Tibial nerve (tissue), 4 donors: ENCODE measurements at regions not wholly inside any gene's neighbourhood (a gene's known extent, or its start where the extent isn't known, plus 50 kb on each side); places are given as distances from the start of the nearest gene placed in this dataset.

Experiments used
- DNase-seq, 2 donors: peaks; one replicate each; pipeline ENCODE4 v3.0.0-alpha.2; 2019; ENCODE audit warnings: low spot score in 2 of 2
- H3K27ac ChIP-seq, 4 donors: fragments of 200-600 bp; sonication (generic) in 3 of 4; one replicate each; pipeline ENCODE4 v1.5.1; 2017 to 2019; ENCODE audit warnings: mild to moderate bottlenecking in 1 of 4
- H3K27me3 ChIP-seq, 2 donors: fragments of 200-600 bp; sonication (generic) in 1 of 2; one replicate each; pipeline versions ENCODE4 v1.5.1 to v1.6.0; 2017 to 2019
- H3K36me3 ChIP-seq, 3 donors: fragments of 200-600 bp; sonication (generic); one replicate each; pipeline ENCODE4 v1.5.1; 2018 to 2019
- H3K4me1 ChIP-seq, 4 donors: fragments of 200-600 bp; sonication (generic) in 3 of 4; one replicate each; pipeline ENCODE4 v1.5.1; 2017 to 2019
- H3K4me3 ChIP-seq, 4 donors: fragments of 200-600 bp; sonication (generic) in 3 of 4; one replicate each; pipeline ENCODE4 v1.5.1; 2017 to 2019; ENCODE audit warnings: mild to moderate bottlenecking in 1 of 4, moderate library complexity in 1 of 4
- H3K9me3 ChIP-seq, 4 donors: fragments of 200-600 bp; sonication (generic) in 3 of 4; one replicate each; pipeline ENCODE4 v1.5.1; 2017 to 2019
- EP300 ChIP-seq, 2 donors: sonication (generic); formaldehyde crosslinking; IDR thresholded peaks; one replicate each; pipeline ENCODE4 v1.6.1; 2017; ENCODE audit warnings: antibody characterized with exemption in 2 of 2, mild to moderate bottlenecking in 1 of 2
- POLR2A ChIP-seq, 2 donors: fragments of 450-650 bp; IDR thresholded peaks; one replicate each; pipeline ENCODE4 v1.6.1; 2017; ENCODE audit warnings: antibody characterized with exemption in 2 of 2, mild to moderate bottlenecking in 2 of 2, moderate library complexity in 2 of 2
- WGBS, 2 donors: methylation state at CpG; one replicate each; pipeline ENCODE4 v1.1.5; 2018; 5-methylcytosine and 5-hydroxymethylcytosine counted together
- TF ChIP-seq, protein P1 (sequence below), 5 experiments: fragments of 200-600 bp in 3 of 5; fragments of 450-650 bp in 2 of 5; sonication (generic) in 3 of 5; IDR thresholded peaks; one replicate each; pipeline ENCODE4 v1.5.1; 2016 to 2019; ENCODE audit warnings: antibody characterized with exemption in 5 of 5, mild to moderate bottlenecking in 3 of 5, moderate library complexity in 2 of 5

DNA sequence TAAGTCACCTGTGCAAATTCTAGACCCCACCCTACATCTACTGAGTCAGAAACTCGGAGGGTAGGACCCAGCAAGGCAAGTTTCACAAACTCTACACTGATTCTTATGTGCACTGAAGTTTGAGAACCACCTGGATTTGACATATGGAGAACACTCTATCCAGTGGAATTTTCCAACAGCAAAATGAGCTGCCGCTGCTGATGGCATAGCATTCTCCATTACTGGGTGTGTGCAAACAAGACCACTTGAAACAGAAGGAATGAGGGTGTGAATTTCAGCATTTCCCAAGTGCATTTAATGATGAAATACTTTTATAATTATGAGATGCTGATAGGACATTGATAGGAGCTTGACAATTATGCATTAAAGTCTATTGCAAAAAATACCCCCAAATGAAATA is 229.1 kb upstream of the IL12B start:
- H3K4me1 ChIP-seq = no peaks in the 10 kb centered on the region
- no peaks in the 10 kb centered on the region for H3K27me3 ChIP-seq
- no peak overlapping the region for H3K27ac ChIP-seq
- TF ChIP-seq POLR2A (IDR thresholded peaks at IDR 0.05) = no peak
- TF ChIP-seq, protein P1, sequence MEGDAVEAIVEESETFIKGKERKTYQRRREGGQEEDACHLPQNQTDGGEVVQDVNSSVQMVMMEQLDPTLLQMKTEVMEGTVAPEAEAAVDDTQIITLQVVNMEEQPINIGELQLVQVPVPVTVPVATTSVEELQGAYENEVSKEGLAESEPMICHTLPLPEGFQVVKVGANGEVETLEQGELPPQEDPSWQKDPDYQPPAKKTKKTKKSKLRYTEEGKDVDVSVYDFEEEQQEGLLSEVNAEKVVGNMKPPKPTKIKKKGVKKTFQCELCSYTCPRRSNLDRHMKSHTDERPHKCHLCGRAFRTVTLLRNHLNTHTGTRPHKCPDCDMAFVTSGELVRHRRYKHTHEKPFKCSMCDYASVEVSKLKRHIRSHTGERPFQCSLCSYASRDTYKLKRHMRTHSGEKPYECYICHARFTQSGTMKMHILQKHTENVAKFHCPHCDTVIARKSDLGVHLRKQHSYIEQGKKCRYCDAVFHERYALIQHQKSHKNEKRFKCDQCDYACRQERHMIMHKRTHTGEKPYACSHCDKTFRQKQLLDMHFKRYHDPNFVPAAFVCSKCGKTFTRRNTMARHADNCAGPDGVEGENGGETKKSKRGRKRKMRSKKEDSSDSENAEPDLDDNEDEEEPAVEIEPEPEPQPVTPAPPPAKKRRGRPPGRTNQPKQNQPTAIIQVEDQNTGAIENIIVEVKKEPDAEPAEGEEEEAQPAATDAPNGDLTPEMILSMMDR (IDR thresholded peaks at IDR 0.05) = no peak
- no peak for TF ChIP-seq EP300 (IDR thresholded peaks at IDR 0.05)
- no peaks in the 10 kb centered on the region for H3K9me3 ChIP-seq
- H3K36me3 ChIP-seq = no peaks in the 10 kb centered on the region
- 82 to 92% methylated on average over 2 of the region's 2 CpGs for WGBS, 2 donors
- no peak overlapping the region for H3K4me3 ChIP-seq
- DNase-seq = no peak

DNA sequence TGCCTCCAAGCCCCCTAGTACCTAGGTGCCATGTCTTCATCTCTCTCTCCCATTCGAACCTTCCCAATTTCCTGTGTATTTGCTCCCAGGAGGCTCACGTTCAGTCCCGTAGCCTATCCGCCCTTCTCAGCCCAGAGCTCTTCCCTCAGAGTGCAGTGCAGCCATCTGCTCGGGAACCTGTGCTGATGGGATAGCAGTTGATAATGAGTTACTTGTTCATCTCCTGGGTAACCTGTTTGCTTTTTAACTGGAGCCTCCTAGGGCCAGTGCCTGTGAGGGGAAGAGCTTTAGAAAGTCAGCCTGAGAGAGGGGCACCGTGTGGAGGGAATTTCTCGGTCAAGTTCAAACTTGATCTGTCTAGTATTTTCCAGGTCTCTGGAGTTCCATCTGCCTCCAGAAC is 229.8 kb upstream of the IL12B start:
- H3K4me3 ChIP-seq = no peak overlapping the region
- H3K4me1 ChIP-seq = no peaks in the 10 kb centered on the region
- H3K27ac ChIP-seq = no peak overlapping the region
- 71 to 76% methylated on average over 7 of the region's 7 CpGs for WGBS, 2 donors
- no peak for TF ChIP-seq POLR2A (IDR thresholded peaks at IDR 0.05)
- TF ChIP-seq EP300 (IDR thresholded peaks at IDR 0.05) = no peak
- TF ChIP-seq, protein P1 (IDR thresholded peaks at IDR 0.05) = no peak
- no peaks in the 10 kb centered on the region for H3K27me3 ChIP-seq
- no peaks in the 10 kb centered on the region for H3K9me3 ChIP-seq
- no peaks in the 10 kb centered on the region for H3K36me3 ChIP-seq
- DNase-seq = no peak

DNA sequence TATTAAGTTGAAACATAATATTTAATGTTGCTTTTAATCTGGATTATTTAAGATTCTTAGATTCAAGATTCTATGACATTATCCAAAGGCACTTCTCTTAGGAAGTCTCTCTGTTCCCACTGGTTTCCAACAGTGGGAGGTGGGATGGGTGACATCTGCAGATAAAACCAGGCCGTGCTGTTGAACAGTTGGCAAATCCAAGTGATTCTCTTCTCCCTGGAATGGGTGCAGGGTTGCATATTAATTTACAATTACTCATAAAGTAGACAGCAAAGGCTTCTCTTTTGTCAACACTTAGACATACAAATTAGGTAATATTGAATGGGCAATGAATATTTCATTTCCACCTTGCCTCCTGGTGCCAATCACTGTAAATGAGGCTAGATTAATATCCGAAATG is 233.7 kb upstream of the IL12B start:
- H3K4me3 ChIP-seq = no peak overlapping the region
- no peak for DNase-seq
- H3K27me3 ChIP-seq = no peaks in the 10 kb centered on the region
- WGBS, 2 donors = 79 to 90% methylated on average over 2 of the region's 2 CpGs
- TF ChIP-seq EP300 (IDR thresholded peaks at IDR 0.05) (no peak), POLR2A (IDR thresholded peaks at IDR 0.05) (no peak)
- TF ChIP-seq, protein P1 (IDR thresholded peaks at IDR 0.05) = no peak
- no peaks in the 10 kb centered on the region for H3K4me1 ChIP-seq
- H3K27ac ChIP-seq = no peak overlapping the region
- H3K36me3 ChIP-seq = no peaks in the 10 kb centered on the region
- H3K9me3 ChIP-seq = no peaks in the 10 kb centered on the region

DNA sequence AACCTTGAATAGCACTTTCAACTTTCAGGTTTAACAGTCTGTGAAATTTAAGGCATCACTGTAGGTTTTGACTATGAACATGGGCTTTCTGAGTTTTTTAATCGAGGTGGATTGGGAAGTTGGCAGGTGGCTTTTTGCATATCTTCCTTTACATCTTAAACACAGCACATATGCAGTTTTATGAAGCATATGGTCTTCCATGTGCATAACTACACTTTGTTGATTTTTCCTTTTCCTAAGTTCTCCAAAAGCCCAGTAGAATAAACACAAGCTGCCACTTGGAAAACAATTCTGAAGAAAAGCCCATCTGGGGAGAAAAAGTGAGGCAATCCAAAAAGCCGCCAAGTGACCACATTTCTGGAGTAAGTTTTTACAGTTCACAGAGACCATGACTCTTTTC is 236.5 kb upstream of the IL12B start:
- no peaks in the 10 kb centered on the region for H3K4me1 ChIP-seq
- TF ChIP-seq, protein P1 (IDR thresholded peaks at IDR 0.05) = no peak
- TF ChIP-seq POLR2A (IDR thresholded peaks at IDR 0.05) (no peak), EP300 (IDR thresholded peaks at IDR 0.05) (no peak)
- no peak for DNase-seq
- H3K27ac ChIP-seq = no peak overlapping the region
- no peaks in the 10 kb centered on the region for H3K36me3 ChIP-seq
- no peak overlapping the region for H3K4me3 ChIP-seq
- H3K9me3 ChIP-seq = no peaks in the 10 kb centered on the region
- WGBS, 2 donors = 77 to 87% methylated on average over 2 of the region's 2 CpGs
- H3K27me3 ChIP-seq = no peaks in the 10 kb centered on the region

DNA sequence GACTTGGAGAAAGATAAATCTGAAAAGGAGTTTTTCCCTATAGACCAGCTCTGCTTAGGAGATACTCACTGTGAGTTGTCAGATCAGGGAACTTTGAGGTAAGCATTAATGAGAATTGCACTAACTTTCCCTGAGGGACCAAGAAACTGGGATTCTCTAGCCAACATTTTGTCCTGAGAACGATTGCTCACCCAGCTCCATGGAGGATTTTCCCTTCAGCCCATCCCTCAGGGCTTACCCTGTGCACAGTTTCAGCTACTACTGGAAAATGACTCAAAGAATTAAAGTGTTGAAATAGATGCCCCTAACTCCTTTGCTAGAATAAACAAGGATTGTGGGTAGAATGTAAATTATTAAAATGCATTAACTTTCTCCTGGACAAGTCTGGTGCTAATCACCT is 237.2 kb upstream of the IL12B start:
- Histone ChIP-seq H3K36me3 (no peaks in the 10 kb centered on the region), H3K9me3 (no peaks in the 10 kb centered on the region), H3K27ac (no peak overlapping the region), H3K27me3 (no peaks in the 10 kb centered on the region), H3K4me3 (no peak overlapping the region), H3K4me1 (no peaks in the 10 kb centered on the region)
- no peak for DNase-seq
- WGBS, 2 donors = 37 to 68% methylated on average over 1 of the region's 1 CpG
- TF ChIP-seq POLR2A (IDR thresholded peaks at IDR 0.05) = no peak
